KG1 (cell line): ENCODE measurements at regions not wholly inside any gene's neighbourhood (a gene's known extent, or its start where the extent isn't known, plus 50 kb on each side); places are given as distances from the start of the nearest gene placed in this dataset.
"Not testable (repeated sequence)": the region's sequence is repeated elsewhere in the genome, so short reads cannot be mapped to it uniquely, and the experiment has no call there.

ENCODE experiments used
- DNase-seq: peaks from one replicate; lab custom pipeline; 2025; lab: John Stamatoyannopoulos, UW

GRCh38 chr11:29244355-29244754 is 772.5 kb downstream of the KCNA4 start:
- no peak for DNase-seq

DNA sequence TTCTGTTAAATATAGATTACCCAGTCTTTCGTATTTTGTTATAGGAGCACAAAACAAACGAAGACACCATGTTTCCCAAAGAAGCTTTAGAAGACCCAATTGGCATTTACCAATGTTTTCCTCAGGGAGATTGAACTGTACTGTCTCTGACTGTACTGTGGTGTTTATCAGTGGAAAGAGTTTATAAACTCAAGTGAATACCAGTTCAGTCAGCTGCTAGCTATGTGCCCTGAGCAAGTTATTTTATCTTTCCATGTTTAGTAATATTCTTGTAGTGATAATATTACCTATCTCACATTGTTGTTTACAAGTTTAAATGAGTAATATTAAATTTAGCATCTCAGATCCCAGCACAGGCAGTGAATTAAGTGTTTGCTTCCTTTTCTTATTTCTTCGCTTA is 773.2 kb downstream of the KCNA4 start:
- no peak for DNase-seq

- no peak for DNase-seq
These were observed 784.8 kb downstream of the KCNA4 start for GRCh38 chr11:29231991-29232390.

- DNase-seq: no peak
These were observed 785.2 kb downstream of the KCNA4 start for GRCh38 chr11:29231586-29231985.

GRCh38 chr11:29227811-29228210 is 789.0 kb downstream of the KCNA4 start:
- no peak for DNase-seq

DNA sequence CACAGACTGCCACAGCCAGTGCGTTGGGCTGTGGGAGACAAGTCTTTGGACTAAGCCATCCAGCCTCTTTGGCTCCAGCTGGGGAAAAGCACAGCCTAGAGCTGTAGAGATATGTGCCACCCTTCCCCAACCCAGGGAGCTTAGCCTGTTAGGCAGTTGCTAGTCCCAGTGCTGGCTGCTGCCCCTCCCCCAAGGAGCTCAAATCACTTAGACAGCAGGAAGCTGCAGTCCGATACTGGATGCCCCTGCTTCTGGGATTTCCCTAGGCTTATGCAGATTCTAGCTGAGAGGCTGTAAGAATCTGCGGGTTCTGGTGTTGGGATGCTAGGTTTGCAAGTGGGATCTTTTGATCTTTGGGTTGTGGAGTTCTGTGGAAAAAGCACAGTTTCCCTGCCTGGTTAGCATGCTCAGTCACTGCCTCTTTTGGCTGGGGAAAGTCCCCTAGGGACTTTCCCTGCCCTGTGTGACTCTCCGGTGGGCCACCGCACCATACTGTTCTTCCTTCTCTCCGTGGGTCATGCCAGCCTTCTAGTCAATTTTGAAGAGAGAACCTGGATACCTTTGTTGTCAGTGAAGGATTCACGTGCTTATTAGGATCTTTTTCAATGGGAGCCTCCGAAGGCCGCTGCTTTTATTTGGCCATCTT is 792.0 kb downstream of the KCNA4 start:
- DNase-seq: no peak

- not testable (repeated sequence) for DNase-seq
These were observed 797.3 kb downstream of the KCNA4 start for GRCh38 chr11:29219531-29219930.

DNA sequence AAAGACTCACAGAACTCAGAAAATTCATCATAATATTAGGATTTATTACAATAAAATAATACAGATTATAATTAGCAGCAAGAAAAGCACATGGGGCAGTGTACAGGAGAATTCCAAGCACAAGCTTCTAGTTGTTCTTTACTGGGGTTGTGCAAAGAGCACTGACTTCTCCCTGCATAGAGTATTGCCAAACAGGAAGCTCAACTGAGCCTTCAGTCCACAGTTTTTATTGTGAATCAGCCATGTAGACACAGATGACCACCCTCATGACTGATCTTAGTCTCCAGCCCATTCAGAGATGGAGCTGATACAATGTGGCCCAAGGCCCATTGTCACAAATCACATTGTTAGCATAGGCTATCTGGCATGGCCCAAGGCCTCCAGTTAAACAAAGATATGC is 798.9 kb downstream of the KCNA4 start:
- no peak for DNase-seq

GRCh38 chr11:29214833-29215232 is 802.0 kb downstream of the KCNA4 start:
- no peak for DNase-seq

GRCh38 chr11:29211202-29211601 is 805.6 kb downstream of the KCNA4 start:
- DNase-seq: no peak

DNA sequence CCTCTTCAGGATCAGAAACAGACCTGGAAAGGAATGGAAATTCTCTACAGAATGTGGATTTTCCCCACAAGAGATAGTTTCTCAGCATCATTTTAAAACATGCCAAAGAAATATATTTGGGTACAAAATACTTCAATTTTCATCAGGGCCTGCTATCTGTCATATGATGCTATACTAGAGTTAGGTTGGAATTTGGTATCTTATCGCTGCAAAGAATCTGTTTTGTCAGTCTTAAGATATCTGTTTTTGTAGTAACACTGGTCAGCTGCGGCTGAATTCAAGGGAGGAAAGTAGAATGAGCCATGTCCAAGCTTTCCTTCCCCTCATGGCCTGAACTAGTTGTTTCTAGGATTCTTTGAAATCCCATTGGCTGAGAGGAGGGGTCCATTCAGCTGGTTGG is 806.4 kb downstream of the KCNA4 start:
- DNase-seq: no peak

GRCh38 chr11:29208117-29208516 is 808.7 kb downstream of the KCNA4 start:
- DNase-seq: no peak

- no peak for DNase-seq
These were observed 815.9 kb downstream of the KCNA4 start for GRCh38 chr11:29200791-29201562.

GRCh38 chr11:29190313-29190712 is 826.5 kb downstream of the KCNA4 start:
- no peak for DNase-seq

- no peak for DNase-seq
These were observed 829.6 kb downstream of the KCNA4 start for GRCh38 chr11:29187215-29187614.

DNA sequence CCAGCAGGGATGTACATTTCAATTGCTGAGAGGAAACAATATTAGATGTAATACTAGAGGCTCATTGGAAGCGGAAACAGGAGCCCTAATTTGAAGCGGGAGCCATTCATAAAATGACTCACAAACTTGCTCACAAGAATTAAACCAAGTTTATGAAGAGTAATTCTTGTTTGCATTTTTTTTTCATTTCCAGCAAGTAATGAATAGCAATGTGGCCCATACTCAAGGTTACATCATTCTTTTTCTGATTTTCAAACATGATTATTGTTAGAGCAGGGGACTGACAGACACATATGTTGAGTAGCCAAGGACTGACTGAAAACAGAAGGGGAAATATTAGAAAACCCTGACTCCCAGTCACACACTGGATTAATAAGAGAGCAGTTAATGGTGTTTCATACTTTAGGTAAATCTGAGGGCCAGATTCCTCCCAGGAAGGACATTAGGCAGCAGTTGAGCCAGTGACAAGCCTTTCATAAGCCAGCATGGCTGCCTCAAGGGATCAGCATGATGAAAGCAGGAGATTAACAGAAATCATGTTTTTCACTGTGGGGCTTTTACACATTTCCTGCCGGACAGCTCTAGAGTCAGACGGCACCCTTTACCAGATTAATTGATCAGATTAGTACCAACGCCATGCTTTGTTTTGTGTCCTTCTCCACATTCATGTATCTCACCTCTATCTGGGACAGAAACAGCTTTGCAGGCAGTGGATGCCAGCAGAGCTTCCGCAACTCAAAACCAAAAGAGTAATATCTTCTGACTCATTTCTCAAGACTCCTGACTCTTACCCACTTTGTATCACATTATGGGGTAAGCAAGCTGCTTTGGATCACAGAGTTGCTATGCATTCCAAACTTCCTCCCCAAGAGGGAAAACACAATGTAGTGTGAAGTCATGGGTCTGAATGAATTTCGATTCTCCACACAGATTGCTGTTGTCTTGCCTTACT is 831.6 kb downstream of the KCNA4 start:
- DNase-seq: no peak

- no peak for DNase-seq
These were observed 833.5 kb downstream of the KCNA4 start for GRCh38 chr11:29183301-29183700.

DNA sequence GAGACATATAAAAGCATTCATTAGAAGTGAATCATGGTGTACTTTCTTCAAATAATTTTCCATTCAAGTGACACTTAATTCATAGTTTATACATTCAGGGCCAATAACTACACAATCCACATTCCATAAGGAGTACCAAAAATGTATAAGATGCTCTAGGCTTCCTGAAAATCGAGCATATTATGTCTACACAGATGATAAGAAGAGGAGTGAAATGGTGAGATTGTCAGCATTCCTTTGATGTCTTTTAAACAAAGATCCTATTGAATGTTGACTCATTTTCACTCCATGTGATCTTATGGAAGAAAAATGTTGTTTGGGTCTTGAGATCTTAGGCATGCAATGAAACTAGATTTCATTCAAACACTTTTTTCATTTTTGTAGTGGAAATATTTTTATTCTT is 843.2 kb downstream of the KCNA4 start:
- DNase-seq: no peak

DNA sequence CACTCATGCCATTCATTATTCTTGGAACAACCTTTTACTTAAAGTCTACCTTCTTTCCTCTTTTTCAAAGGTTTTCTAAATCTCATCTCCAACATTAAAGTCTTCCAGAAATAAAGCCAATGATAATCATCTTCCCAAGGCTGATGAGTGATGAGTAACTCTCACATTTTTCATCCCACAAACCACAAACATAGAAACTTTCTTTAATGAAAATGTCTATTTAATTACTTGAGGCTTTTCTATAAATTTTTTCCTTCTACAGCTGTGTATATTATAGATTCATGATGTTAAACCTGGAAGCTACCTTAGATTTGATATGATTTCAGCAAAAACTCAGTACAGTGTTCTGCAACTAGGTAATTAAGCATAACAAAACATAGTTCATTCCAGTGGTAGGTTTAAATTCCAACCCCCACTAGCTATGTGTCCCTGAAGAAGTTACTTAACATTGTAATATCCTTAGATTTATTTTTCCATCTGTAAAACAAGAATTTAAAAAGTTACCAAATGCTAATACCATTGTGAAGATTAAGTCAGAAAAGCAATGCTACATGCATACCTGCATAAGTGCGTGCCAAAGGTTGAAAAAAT is 845.4 kb downstream of the KCNA4 start:
- no peak for DNase-seq

- no peak for DNase-seq
These were observed 850.5 kb downstream of the KCNA4 start for GRCh38 chr11:29166306-29166705.

DNA sequence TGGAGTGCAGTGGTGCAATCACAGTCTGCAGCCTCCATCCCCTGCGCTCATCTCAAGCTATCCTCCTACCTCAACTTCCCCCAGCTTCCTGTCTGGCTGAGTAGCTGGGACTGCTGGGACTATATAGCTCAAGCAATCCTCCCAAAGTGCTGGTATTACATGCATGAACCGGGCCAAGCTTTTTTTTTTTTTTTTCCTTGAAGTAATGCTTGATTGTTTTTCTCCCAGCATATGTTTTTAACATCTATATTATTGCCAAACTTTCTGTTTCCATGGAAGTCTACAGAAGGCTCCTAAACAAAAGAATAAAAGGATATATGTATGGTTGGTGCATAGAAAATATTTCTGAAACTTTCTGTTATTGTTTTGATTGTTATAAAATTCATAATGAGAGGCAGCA is 853.6 kb downstream of the KCNA4 start:
- DNase-seq: no peak

DNA sequence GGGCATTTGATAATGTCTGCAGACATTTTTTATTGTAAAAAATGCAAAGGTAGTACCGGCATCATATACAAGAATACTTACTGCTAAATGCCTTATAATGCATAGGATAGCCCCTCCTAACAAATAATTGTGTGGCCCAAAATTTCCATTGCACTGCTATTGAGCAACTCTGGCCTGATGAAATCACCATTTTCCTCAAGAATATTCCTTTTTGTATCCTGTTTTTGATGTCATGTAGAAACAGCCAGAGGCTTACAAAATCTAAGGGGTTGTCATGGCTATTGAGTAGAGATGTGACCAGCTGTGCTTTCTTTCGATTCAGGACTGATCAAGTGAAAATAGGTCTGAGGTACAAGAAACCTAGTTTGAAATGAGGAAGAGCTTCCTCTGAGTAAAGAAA is 854.3 kb downstream of the KCNA4 start:
- no peak for DNase-seq
